ENCODE measurements at regions not wholly inside any gene's neighbourhood (a gene's known extent, or its start where the extent isn't known, plus 50 kb on each side); places are given as distances from the start of the nearest gene placed in this dataset.

GRCh38 chr9:27808864-27809263 lies 235.6 kb upstream of the C9orf72 start:
- Histone ChIP-seq H3K9ac (ENCODE audit: low read length) (no peak overlapping the region), H3K4me1 (ENCODE audit: low read length) (no peaks in the 10 kb centered on the region), H3K4me2 (ENCODE audit: low read length) (no peak overlapping the region), H2AFZ (ENCODE audit: low read depth, low read length) (no peak overlapping the region), H4K20me1 (ENCODE audit: insufficient read depth, low read length) (no peaks in the 10 kb centered on the region), H3K9me3 (ENCODE audit: insufficient read depth, low read length) (no peaks in the 10 kb centered on the region), H3K79me2 (ENCODE audit: low read length) (no peaks in the 10 kb centered on the region), H3K27me3 (ENCODE audit: low read depth, low read length) (no peaks in the 10 kb centered on the region), H3K36me3 (replicated peaks; ENCODE audit: low read depth, low read length) (no peaks in the 10 kb centered on the region), H3K4me3 (ENCODE audit: low read length) (no peak overlapping the region), H3K27ac (ENCODE audit: low read length) (no peak overlapping the region)
- TF ChIP-seq CTCF (IDR thresholded peaks at IDR 0.05; ENCODE audit: low read depth, low read length) (no peak), EZH2phosphoT487 (IDR thresholded peaks at IDR 0.05; ENCODE audit: low read depth) (no peak)

- Histone ChIP-seq H3K27me3 (ENCODE audit: low read depth, low read length) (no peaks in the 10 kb centered on the region), H3K4me1 (ENCODE audit: low read length) (no peaks in the 10 kb centered on the region), H3K36me3 (replicated peaks; ENCODE audit: low read depth, low read length) (no peaks in the 10 kb centered on the region), H3K27ac (ENCODE audit: low read length) (no peak overlapping the region), H4K20me1 (ENCODE audit: insufficient read depth, low read length) (no peaks in the 10 kb centered on the region), H3K9ac (ENCODE audit: low read length) (no peak overlapping the region), H3K4me3 (ENCODE audit: low read length) (no peak overlapping the region), H3K4me2 (ENCODE audit: low read length) (no peak overlapping the region), H3K79me2 (ENCODE audit: low read length) (no peaks in the 10 kb centered on the region), H3K9me3 (ENCODE audit: insufficient read depth, low read length) (no peaks in the 10 kb centered on the region), H2AFZ (ENCODE audit: low read depth, low read length) (0 out of 2 replicates have a peak overlapping the region, but pooled peaks have one; percentile 6)
- TF ChIP-seq CTCF (IDR thresholded peaks at IDR 0.05; ENCODE audit: low read depth, low read length) (no peak), EZH2phosphoT487 (IDR thresholded peaks at IDR 0.05; ENCODE audit: low read depth) (no peak)
These were observed 244.5 kb upstream of the C9orf72 start for GRCh38 chr9:27817747-27818146.

GRCh38 chr9:27818348-27818747 lies 245.1 kb upstream of the C9orf72 start:
- no peak overlapping the region for H3K4me2 ChIP-seq (ENCODE audit: low read length)
- no peak overlapping the region for H3K27ac ChIP-seq (ENCODE audit: low read length)
- TF ChIP-seq EZH2phosphoT487 (IDR thresholded peaks at IDR 0.05; ENCODE audit: low read depth) (no peak), CTCF (IDR thresholded peaks at IDR 0.05; ENCODE audit: low read depth, low read length) (no peak)
- H3K4me1 ChIP-seq (ENCODE audit: low read length): no peaks in the 10 kb centered on the region
- H2AFZ ChIP-seq (ENCODE audit: low read depth, low read length): no peak overlapping the region
- H4K20me1 ChIP-seq (ENCODE audit: insufficient read depth, low read length): no peaks in the 10 kb centered on the region
- no peaks in the 10 kb centered on the region for H3K79me2 ChIP-seq (ENCODE audit: low read length)
- H3K4me3 ChIP-seq (ENCODE audit: low read length): no peak overlapping the region
- H3K27me3 ChIP-seq (ENCODE audit: low read depth, low read length): no peaks in the 10 kb centered on the region
- no peaks in the 10 kb centered on the region for H3K9me3 ChIP-seq (ENCODE audit: insufficient read depth, low read length)
- H3K9ac ChIP-seq (ENCODE audit: low read length): no peak overlapping the region
- no peaks in the 10 kb centered on the region for H3K36me3 ChIP-seq (replicated peaks; ENCODE audit: low read depth, low read length)

GRCh38 chr9:27828908-27829307 lies 255.6 kb upstream of the C9orf72 start:
- H2AFZ ChIP-seq (ENCODE audit: low read depth, low read length): no peak overlapping the region
- no peak overlapping the region for H3K4me3 ChIP-seq (ENCODE audit: low read length)
- no peak for TF ChIP-seq EZH2phosphoT487 (IDR thresholded peaks at IDR 0.05; ENCODE audit: low read depth)
- no peak for TF ChIP-seq CTCF (IDR thresholded peaks at IDR 0.05; ENCODE audit: low read depth, low read length)
- H4K20me1 ChIP-seq (ENCODE audit: insufficient read depth, low read length): no peaks in the 10 kb centered on the region
- no peaks in the 10 kb centered on the region for H3K36me3 ChIP-seq (replicated peaks; ENCODE audit: low read depth, low read length)
- no peaks in the 10 kb centered on the region for H3K9me3 ChIP-seq (ENCODE audit: insufficient read depth, low read length)
- no peaks in the 10 kb centered on the region for H3K79me2 ChIP-seq (ENCODE audit: low read length)
- no peak overlapping the region for H3K4me2 ChIP-seq (ENCODE audit: low read length)
- H3K27ac ChIP-seq (ENCODE audit: low read length): no peak overlapping the region
- H3K9ac ChIP-seq (ENCODE audit: low read length): no peak overlapping the region
- H3K4me1 ChIP-seq (ENCODE audit: low read length): no peaks in the 10 kb centered on the region
- H3K27me3 ChIP-seq (ENCODE audit: low read depth, low read length): no peaks in the 10 kb centered on the region
